ENCODE measurements at regions not wholly inside any gene's neighbourhood (a gene's known extent, or its start where the extent isn't known, plus 50 kb on each side); places are given as distances from the start of the nearest gene placed in this dataset.

GRCh38 chr2:120486441-120486840 is 140.5 kb downstream of the INHBB start:
- TF ChIP-seq CTCF (IDR thresholded peaks at IDR 0.05; ENCODE audit: control extremely low read depth in 1 of 3, insufficient read depth in 1 of 3, low read depth in 1 of 3, low read length in 3 of 3) (no peak), POU5F1 (IDR thresholded peaks at IDR 0.05; ENCODE audit: low read depth, low read length) (no peak), POLR2A (IDR thresholded peaks at IDR 0.05; ENCODE audit: control extremely low read depth in 1 of 2, low read depth in 2 of 2, low read length in 2 of 2) (no peak), HDAC2 (IDR thresholded peaks at IDR 0.05; ENCODE audit: borderline replicate concordance in 1 of 2, low read depth in 2 of 2, low read length in 2 of 2) (no peak), USF2 (IDR thresholded peaks at IDR 0.05; ENCODE audit: low read length) (no peak), CHD2 (IDR thresholded peaks at IDR 0.05; ENCODE audit: low read length) (no peak), SRF (IDR thresholded peaks at IDR 0.05; ENCODE audit: low read depth, low read length) (no peak), YY1 (IDR thresholded peaks at IDR 0.05; ENCODE audit: low read depth, low read length) (no peak), GTF2F1 (IDR thresholded peaks at IDR 0.05; ENCODE audit: borderline replicate concordance, low read depth, low read length) (no peak), SUZ12 (IDR thresholded peaks at IDR 0.05; ENCODE audit: low read length) (no peak), NRF1 (IDR thresholded peaks at IDR 0.05; ENCODE audit: low read depth, low read length) (no peak), EZH2 (IDR thresholded peaks at IDR 0.05; ENCODE audit: low read depth, low read length, severe bottlenecking) (no peak), HDAC6 (IDR thresholded peaks at IDR 0.05; ENCODE audit: low read depth, low read length) (no peak)
